IgD-negative memory B cell (primary cell): ENCODE measurements at regions not wholly inside any gene's neighbourhood (a gene's known extent, or its start where the extent isn't known, plus 50 kb on each side); places are given as distances from the start of the nearest gene placed in this dataset.

Experiments
- H3K27ac Mint-ChIP-seq, 3 donors: one replicate each; pipeline ENCODE4 v1.8.0; 2020 to 2022; ENCODE audit warnings: mild to moderate bottlenecking in 3 of 3, mixed read lengths in 3 of 3, moderate library complexity in 1 of 3
- H3K27me3 Mint-ChIP-seq: one replicate; pipeline ENCODE4 v1.8.0; 2021; ENCODE audit warnings: mixed read lengths
- H3K36me3 Mint-ChIP-seq: one replicate; pipeline ENCODE4 v1.8.0; 2020; ENCODE audit warnings: mild to moderate bottlenecking, mixed read lengths
- H3K4me1 Mint-ChIP-seq, 3 donors: one replicate each; pipeline ENCODE4 v1.8.0; 2020 to 2022; ENCODE audit warnings: mixed read lengths in 3 of 3, mild to moderate bottlenecking in 1 of 3
- H3K4me3 Mint-ChIP-seq, 4 donors: one replicate each; pipeline ENCODE4 v1.8.0; 2020 to 2022; ENCODE audit warnings: mild to moderate bottlenecking in 4 of 4, mixed read lengths in 4 of 4, moderate library complexity in 3 of 4
- H3K9me3 Mint-ChIP-seq, 3 donors: one replicate each; pipeline ENCODE4 v1.8.0; 2020 to 2021; ENCODE audit warnings: mixed read lengths in 3 of 3, mild to moderate bottlenecking in 1 of 3

DNA sequence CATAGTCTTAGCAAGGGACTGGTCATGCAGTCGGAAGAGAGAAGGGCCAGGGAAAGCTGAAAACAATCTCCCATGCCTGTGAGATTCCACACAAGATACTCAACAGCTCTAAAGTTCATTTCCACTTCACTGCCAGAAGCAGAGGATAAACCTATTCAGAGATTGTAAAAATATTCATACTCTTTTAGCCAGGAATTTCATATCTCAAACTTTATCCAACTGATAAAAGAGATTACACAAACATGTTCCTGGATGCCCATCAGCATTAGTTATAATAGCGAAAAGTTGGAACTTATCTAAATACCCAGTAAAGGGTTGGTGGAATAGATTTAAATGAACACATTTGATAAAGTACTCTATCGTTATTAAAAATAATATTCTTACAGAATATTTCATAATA lies 75.2 kb upstream of the ARHGEF3 start:
- no peak overlapping the region for H3K4me3 Mint-ChIP-seq
- H3K9me3 Mint-ChIP-seq, result no peaks in the 10 kb centered on the region
- no peak overlapping the region for H3K27ac Mint-ChIP-seq
- H3K27me3 Mint-ChIP-seq, result no peaks in the 10 kb centered on the region
- H3K36me3 Mint-ChIP-seq, result peaks cover 10% of the 10 kb centered on the region
- peaks cover 0 to 1% (median 0%) of the 10 kb centered on the region in 3 donors for H3K4me1 Mint-ChIP-seq

DNA sequence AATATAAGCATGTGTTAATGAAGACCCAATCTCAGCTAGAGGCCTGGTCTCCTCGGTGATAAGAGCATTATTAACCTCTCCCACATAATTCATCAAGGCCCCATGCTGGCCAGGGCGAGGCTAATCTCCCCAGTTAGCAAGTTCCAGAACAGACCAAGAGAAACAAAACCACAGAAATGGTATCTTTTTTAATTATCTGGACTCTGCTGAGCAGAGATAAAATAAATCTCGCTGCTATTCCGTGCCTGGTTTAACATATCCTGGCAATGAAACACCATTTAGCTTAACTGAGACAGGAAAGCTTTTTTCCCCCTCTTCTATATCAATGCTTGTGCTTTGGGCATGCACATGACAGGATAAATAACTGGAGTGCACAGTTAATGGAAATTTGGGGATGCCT lies 72.5 kb upstream of the ARHGEF3 start:
- Mint-ChIP-seq H3K27me3 (no peaks in the 10 kb centered on the region), H3K4me1 (peaks cover 0 to 5% (median 2%) of the 10 kb centered on the region in 3 donors), H3K36me3 (no peaks in the 10 kb centered on the region), H3K4me3 (no peak overlapping the region), H3K27ac (no peak overlapping the region), H3K9me3 (no peaks in the 10 kb centered on the region)

DNA sequence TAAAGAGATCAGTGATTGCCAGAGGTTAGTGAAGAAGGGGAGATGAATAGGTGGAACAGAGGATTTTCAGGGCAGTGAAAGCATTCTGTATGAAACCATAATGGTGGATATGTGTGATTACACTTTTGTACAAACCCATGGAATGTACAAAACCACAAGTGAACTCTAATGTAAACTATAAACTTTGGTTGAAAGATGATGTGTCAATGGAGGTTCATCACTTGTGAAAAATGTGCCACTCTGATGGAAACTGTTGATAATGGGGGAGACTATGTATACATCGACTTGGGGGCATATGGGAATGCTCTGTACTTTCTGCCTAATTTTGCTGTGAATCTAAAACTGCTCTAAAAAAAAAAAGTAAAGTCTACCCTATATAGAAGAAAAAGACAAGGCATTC lies 68.7 kb upstream of the ARHGEF3 start:
- H3K4me1 Mint-ChIP-seq, result peaks cover 0 to 3% (median 3%) of the 10 kb centered on the region in 3 donors
- no peak overlapping the region for H3K4me3 Mint-ChIP-seq
- H3K27ac Mint-ChIP-seq, result no peak overlapping the region
- H3K27me3 Mint-ChIP-seq, result peaks cover 1% of the 10 kb centered on the region
- H3K36me3 Mint-ChIP-seq, result no peaks in the 10 kb centered on the region
- H3K9me3 Mint-ChIP-seq, result no peaks in the 10 kb centered on the region

DNA sequence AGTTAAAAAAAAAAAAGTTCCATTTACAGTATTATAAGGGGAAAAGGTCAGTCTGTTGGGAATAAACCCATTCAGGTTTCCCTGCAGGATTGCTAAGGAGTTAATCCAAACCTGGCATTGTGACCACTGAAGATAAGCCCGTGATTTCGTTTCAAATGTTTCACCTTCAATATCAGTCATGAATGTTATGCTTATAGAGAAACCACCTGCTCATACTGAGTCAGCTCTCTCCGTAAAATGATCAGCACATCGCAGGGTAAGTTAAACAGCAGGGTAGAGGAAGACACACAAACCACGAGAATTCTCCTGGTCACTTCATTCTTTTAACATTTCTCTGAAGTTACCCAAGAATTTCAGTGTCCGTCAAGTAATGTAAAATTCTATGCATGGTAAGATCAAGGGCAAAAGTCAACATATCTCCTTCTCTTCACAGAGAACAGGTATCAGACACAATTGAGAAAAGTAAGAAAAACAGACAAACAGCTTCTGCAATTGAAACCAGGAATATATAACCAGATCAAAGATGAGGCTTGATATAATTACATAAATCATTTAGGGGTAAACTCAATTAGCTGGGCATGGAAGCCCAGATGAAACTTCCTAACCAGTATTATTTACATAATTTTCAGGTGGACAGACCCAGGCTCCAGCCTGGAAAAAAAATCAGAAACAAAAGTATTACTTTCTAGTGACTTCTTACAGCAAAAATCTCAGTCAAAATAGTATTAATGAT lies 67.6 kb upstream of the ARHGEF3 start:
- H3K27ac Mint-ChIP-seq, result no peak overlapping the region
- H3K4me1 Mint-ChIP-seq, result peaks cover 0 to 5% (median 3%) of the 10 kb centered on the region in 3 donors
- peaks cover 0 to 2% (median 0%) of the 10 kb centered on the region in 3 donors for H3K9me3 Mint-ChIP-seq
- H3K27me3 Mint-ChIP-seq, result peaks cover 1% of the 10 kb centered on the region
- H3K4me3 Mint-ChIP-seq, result no peak overlapping the region
- H3K36me3 Mint-ChIP-seq, result no peaks in the 10 kb centered on the region

DNA sequence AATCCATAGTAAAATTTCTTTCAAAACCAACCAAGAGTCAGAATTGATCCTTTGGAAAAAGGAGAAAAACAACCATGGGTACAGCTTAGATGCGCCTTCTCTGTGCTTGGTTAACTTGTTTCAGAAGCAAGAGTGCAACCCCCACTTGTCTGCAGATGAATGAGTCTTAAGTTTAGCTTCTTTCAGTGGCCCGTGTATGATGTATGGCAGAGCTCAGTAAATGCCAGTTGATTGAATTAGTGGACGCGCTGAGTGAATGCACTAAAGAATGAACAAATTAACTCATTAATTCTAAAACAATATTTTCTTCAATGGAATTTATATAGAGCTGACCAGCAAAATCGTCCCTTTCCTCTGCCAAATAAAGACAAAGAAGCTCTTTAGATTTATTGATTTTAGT lies 67.0 kb upstream of the ARHGEF3 start:
- Mint-ChIP-seq H3K4me3 (no peak overlapping the region), H3K36me3 (no peaks in the 10 kb centered on the region), H3K27ac (no peak overlapping the region), H3K4me1 (peaks cover 0 to 6% (median 3%) of the 10 kb centered on the region in 3 donors), H3K27me3 (peaks cover 1% of the 10 kb centered on the region), H3K9me3 (peaks cover 0 to 6% (median 1%) of the 10 kb centered on the region in 3 donors)

DNA sequence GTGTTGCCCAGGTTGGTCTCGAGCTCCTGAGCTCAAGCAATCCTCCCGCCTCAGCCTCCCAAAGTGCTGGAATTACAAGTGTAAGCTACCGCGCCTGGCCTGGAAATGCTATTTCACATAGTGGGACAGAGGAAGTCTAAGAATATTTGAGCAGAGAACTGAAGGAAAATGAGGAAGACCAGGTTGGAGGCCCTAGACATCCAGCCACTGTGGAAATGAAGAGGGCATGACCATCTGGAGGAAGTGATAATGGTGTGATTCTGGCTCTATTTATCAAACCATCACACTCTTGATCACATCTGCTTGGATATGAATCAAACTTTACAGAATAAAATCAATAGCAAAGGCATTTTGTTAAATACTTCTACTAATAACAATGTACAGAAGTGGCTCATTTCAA lies 65.9 kb upstream of the ARHGEF3 start:
- peaks cover 2% of the 10 kb centered on the region for H3K36me3 Mint-ChIP-seq
- peak overlapping the region in 1 of 3 donors; percentile 73 for H3K27ac Mint-ChIP-seq
- H3K9me3 Mint-ChIP-seq, result peaks cover 0 to 6% (median 1%) of the 10 kb centered on the region in 3 donors
- peaks cover 1% of the 10 kb centered on the region for H3K27me3 Mint-ChIP-seq
- peaks cover 0 to 8% (median 3%) of the 10 kb centered on the region in 3 donors for H3K4me1 Mint-ChIP-seq
- H3K4me3 Mint-ChIP-seq, result no peak overlapping the region

DNA sequence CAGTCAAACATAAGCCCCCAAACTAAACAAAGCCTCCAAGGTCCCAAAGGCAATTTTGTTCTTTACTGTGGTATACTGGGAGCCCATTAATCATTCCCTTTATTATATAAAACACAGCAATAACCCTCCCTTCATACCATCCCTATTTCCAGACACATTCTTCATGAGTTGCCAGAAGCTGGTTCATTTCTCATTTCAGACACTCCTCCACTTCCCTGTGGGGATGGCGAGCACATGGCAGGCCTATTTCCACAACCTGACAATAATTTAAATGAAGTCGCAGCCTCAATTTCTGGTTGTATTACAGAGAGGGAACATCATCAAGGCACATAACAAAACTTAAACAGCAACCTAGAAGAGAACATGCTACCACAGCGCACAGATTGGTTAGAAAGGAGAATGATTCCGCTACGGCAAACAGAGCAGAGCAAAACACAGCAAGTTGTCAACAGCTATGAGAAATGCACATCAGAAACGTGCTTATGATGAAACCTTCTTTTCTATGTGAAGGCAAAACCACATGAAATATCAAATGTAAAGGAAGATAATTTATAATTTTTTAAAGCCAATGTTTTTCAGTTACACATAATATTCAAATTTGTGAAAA lies 63.3 kb upstream of the ARHGEF3 start:
- peaks cover 6% of the 10 kb centered on the region for H3K36me3 Mint-ChIP-seq
- no peak overlapping the region for H3K4me3 Mint-ChIP-seq
- H3K27me3 Mint-ChIP-seq, result peaks cover 1% of the 10 kb centered on the region
- peaks cover 0 to 9% (median 3%) of the 10 kb centered on the region in 3 donors for H3K4me1 Mint-ChIP-seq
- H3K27ac Mint-ChIP-seq, result no peak overlapping the region
- peaks cover 0 to 6% (median 1%) of the 10 kb centered on the region in 3 donors for H3K9me3 Mint-ChIP-seq

DNA sequence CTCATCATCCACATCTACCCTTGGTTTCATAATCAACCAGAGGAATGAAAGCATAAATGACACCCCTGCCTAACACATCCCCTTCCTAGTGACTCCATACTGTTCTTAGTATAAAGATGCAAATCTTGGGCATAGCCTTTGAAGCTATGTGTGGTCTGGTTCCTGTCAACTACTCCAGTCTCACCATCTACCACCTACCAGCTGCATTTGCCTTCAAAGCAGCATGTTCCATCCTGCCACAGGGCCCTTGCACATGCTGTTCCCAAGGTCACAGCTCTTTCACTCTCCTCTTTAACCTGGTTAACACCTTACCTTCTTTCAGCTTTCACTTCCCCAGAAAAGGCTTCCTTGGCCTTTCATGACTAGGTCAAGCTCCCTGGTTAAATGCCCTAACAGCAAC lies 62.3 kb upstream of the ARHGEF3 start:
- Mint-ChIP-seq H3K36me3 (peaks cover 6% of the 10 kb centered on the region), H3K9me3 (peaks cover 0 to 6% (median 1%) of the 10 kb centered on the region in 3 donors), H3K27ac (no peak overlapping the region), H3K27me3 (peaks cover 1% of the 10 kb centered on the region), H3K4me1 (peaks cover 0 to 6% (median 3%) of the 10 kb centered on the region in 3 donors), H3K4me3 (no peak overlapping the region)

DNA sequence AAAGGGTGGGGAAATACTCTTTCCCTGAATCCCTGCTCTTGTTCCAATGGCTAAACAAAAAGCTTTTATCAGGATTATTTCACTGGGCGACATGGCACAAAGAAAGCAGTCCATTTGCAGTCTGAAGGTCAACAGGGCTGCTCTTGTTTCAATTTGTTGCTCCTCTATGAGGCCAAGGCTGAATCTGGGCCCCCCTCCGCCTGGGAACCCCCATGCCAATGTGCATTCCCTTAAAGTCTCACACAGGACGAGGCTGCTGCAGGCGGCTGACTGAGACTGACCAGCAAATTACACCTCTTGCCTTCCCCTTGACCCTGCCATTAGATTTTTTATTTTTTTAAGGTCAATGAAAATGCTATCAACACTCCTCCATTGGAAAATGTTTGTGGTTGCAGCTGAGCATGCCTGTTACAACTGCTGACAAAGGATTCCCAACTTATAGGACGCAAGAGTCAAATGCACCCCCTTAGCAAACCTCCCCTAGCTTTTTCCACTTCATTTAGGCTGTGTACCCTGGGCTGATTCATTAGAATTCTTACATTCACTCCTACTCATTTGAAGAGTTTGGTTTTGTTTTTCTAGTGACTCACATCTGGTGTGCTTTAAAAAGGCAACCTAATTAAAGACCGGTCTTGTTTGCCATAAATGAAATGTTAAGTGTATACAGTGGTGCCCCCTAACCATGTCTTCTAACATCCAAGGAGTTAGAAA lies 60.8 kb upstream of the ARHGEF3 start:
- H3K4me3 Mint-ChIP-seq, result no peak overlapping the region
- H3K9me3 Mint-ChIP-seq, result peaks cover 0 to 6% (median 1%) of the 10 kb centered on the region in 3 donors
- H3K27ac Mint-ChIP-seq, result peak overlapping the region in 1 of 3 donors; percentile 14
- H3K36me3 Mint-ChIP-seq, result peaks cover 8% of the 10 kb centered on the region
- H3K4me1 Mint-ChIP-seq, result peaks cover 0 to 6% (median 4%) of the 10 kb centered on the region in 3 donors
- H3K27me3 Mint-ChIP-seq, result no peaks in the 10 kb centered on the region

DNA sequence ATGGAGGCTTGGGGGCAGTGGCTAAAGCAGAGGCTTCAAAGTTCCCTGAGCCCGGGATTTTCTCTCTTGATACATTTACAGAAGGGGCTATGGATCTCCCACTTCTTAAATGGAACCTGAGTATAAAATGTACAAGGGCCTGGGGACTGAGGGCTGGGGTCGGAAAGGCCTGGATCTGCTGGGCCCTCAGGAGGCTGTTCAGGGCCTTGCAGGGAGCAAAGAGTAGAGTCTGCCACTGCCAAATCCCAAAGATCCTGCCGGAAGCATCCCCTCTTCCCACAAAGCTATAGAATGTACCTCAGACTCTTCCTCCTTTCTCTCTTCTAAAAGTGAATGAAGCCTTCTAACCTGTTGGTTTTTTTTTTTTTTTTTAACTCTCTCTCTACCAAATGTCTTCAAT lies 59.8 kb upstream of the ARHGEF3 start:
- no peak overlapping the region for H3K27ac Mint-ChIP-seq
- H3K4me3 Mint-ChIP-seq, result no peak overlapping the region
- H3K27me3 Mint-ChIP-seq, result no peaks in the 10 kb centered on the region
- peaks cover 0 to 6% (median 1%) of the 10 kb centered on the region in 3 donors for H3K9me3 Mint-ChIP-seq
- H3K36me3 Mint-ChIP-seq, result peaks cover 8% of the 10 kb centered on the region
- H3K4me1 Mint-ChIP-seq, result peaks cover 0 to 6% (median 4%) of the 10 kb centered on the region in 3 donors

DNA sequence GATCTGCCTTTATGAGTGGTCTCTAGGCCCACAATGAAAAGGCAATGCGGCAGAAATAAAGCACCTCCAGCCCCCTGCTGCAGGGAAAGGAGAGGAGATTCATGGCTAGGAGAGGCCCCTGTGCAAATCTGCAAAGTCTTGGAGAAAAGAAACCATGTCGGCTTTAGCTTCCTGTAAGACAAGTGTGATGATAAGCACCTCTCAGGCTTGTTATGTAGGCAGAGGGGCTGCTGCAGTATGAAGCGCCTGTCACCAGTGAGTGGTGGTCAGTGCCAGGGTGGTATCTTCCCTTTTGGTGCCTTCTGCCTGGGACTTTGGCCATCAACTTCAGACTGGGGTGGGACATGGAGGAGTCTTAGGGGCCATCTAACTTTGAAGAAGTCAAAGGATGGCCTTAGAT lies 59.2 kb upstream of the ARHGEF3 start:
- peaks cover 3 to 9% (median 8%) of the 10 kb centered on the region in 3 donors for H3K4me1 Mint-ChIP-seq
- peaks cover 8% of the 10 kb centered on the region for H3K36me3 Mint-ChIP-seq
- H3K9me3 Mint-ChIP-seq, result peaks cover 0 to 6% (median 1%) of the 10 kb centered on the region in 3 donors
- H3K27me3 Mint-ChIP-seq, result no peaks in the 10 kb centered on the region
- H3K27ac Mint-ChIP-seq, result no peak overlapping the region
- no peak overlapping the region for H3K4me3 Mint-ChIP-seq

DNA sequence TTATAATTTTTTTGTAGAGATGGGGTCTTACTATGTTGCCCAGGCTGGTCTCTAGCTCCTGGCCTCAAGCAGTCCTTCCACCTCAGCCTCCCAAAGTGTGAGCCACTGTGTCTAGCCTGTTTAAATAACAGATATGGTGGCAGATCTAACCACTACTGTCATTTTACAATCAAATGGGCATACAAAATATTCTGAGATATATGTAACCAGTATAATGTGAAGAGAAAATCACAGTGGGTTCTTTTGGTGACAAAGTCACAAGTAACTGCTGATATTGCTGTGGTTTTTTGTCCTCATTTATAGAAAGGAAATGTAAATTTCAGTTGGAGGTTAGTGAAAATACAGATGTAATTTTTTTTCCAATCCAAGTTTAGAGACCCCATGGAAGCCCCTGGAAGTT lies 58.6 kb upstream of the ARHGEF3 start:
- Mint-ChIP-seq H3K27ac (no peak overlapping the region), H3K9me3 (peaks cover 0 to 6% (median 1%) of the 10 kb centered on the region in 3 donors), H3K36me3 (peaks cover 8% of the 10 kb centered on the region), H3K4me3 (no peak overlapping the region), H3K27me3 (no peaks in the 10 kb centered on the region), H3K4me1 (peaks cover 5 to 10% (median 9%) of the 10 kb centered on the region in 3 donors)

DNA sequence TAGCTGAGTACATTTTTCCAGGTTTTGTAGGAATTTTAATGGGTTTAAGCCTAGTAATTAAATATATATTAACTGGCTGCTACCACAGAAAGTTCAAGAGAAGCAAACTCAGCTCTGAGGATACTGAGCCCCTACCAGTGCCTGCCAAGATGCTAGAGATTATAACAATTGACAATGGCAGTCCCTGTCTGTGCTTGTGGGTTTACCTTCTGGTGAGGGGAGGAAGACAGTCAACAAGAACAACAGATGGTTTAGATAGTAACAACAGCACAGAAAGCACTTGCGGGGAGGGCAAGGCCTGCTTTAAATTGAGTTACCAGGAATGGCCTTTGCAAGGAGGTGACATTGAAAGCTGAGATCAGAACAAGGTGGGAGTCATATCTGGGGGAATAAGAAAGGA lies 56.6 kb upstream of the ARHGEF3 start:
- Mint-ChIP-seq H3K27me3 (peaks cover 2% of the 10 kb centered on the region), H3K9me3 (no peaks in the 10 kb centered on the region), H3K4me1 (peaks cover 5 to 9% (median 8%) of the 10 kb centered on the region in 3 donors), H3K36me3 (peaks cover 15% of the 10 kb centered on the region), H3K27ac (peak overlapping the region in 1 of 3 donors; percentile 21), H3K4me3 (no peak overlapping the region)

DNA sequence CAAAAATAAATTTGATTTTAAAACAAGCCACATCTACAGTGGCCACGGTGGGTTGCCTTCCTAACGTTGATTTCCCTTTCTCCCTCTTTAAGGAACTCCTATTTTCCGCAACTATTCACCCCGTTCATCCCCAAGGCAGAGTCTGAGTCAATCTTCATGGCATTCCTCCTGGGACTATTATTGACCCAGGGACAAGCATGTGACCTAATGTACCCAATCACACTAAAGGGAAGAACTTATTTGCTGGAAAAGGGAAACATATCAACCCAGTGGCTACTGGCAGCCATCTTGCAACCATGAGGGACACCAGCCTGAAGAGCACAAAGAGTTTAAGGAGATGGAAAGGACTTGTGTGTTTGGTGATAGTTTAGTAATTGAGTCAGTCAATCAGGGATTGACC lies 55.4 kb upstream of the ARHGEF3 start:
- Mint-ChIP-seq H3K9me3 (no peaks in the 10 kb centered on the region), H3K36me3 (peaks cover 13% of the 10 kb centered on the region), H3K4me1 (peaks cover 4 to 11% (median 5%) of the 10 kb centered on the region in 3 donors), H3K27ac (no peak overlapping the region), H3K4me3 (no peak overlapping the region), H3K27me3 (peaks cover 3% of the 10 kb centered on the region)

DNA sequence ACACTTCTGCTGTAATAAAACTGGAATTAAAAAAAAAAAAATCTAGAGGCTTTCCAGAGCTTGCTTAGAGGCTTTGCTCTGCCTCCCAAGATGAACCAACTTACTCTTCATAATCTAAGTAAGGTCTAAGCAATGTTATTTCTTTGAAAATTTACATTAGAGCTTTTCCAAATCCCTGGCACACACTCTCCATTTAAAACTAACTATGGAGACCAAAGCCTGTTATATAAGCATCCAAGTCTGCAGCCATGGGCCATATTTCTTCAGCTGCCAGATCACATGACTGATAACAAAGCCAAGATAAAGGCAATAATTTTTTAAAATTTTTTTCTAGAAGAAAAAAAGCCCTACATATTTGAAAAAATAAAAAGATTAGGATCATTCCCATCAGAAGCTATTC lies 55.0 kb upstream of the ARHGEF3 start:
- Mint-ChIP-seq H3K27me3 (peaks cover 4% of the 10 kb centered on the region), H3K4me1 (peaks cover 4 to 11% (median 5%) of the 10 kb centered on the region in 3 donors), H3K9me3 (no peaks in the 10 kb centered on the region), H3K27ac (no peak overlapping the region), H3K36me3 (peaks cover 12% of the 10 kb centered on the region), H3K4me3 (no peak overlapping the region)
